Tibial nerve (tissue), 4 donors: ENCODE measurements at regions not wholly inside any gene's neighbourhood (a gene's known extent, or its start where the extent isn't known, plus 50 kb on each side); places are given as distances from the start of the nearest gene placed in this dataset.

Source experiments
- CTCF ChIP-seq, 5 experiments: fragments of 200-600 bp in 3 of 5; fragments of 450-650 bp in 2 of 5; sonication (generic) in 3 of 5; IDR thresholded peaks; one replicate each; pipeline ENCODE4 v1.5.1; 2016 to 2019; ENCODE audit warnings: antibody characterized with exemption in 5 of 5, mild to moderate bottlenecking in 3 of 5, moderate library complexity in 2 of 5
- EP300 ChIP-seq, 2 donors: sonication (generic); formaldehyde crosslinking; IDR thresholded peaks; one replicate each; pipeline ENCODE4 v1.6.1; 2017; ENCODE audit warnings: antibody characterized with exemption in 2 of 2, mild to moderate bottlenecking in 1 of 2
- POLR2A ChIP-seq, 2 donors: fragments of 450-650 bp; IDR thresholded peaks; one replicate each; pipeline ENCODE4 v1.6.1; 2017; ENCODE audit warnings: antibody characterized with exemption in 2 of 2, mild to moderate bottlenecking in 2 of 2, moderate library complexity in 2 of 2

GRCh38 chr5:122673343-122673742 is 101.5 kb upstream of the SNX2 start:
- no peak for TF ChIP-seq CTCF (IDR thresholded peaks at IDR 0.05)
- no peak for TF ChIP-seq POLR2A (IDR thresholded peaks at IDR 0.05)
- peak in 1 of 2 donors; percentile 53 for TF ChIP-seq EP300 (IDR thresholded peaks at IDR 0.05)
